A549 (cell line): ENCODE measurements at regions not wholly inside any gene's neighbourhood (a gene's known extent, or its start where the extent isn't known, plus 50 kb on each side); places are given as distances from the start of the nearest gene placed in this dataset.

Source experiments
- BCL3 ChIP-seq: fragments of >200 bp; sonication (Bioruptor Twin); formaldehyde crosslinking; IDR thresholded peaks from 3 replicates; pipeline ENCODE4 v1.6.1; 2016
- CEBPB ChIP-seq, 2 experiments: fragments of >200 bp in 1 of 2; sonication (Bioruptor Twin) in 1 of 2; formaldehyde crosslinking in 1 of 2; IDR thresholded peaks; 2 replicates each; pipeline ENCODE4 v1.6.1; 2012 to 2016
- CHD2 ChIP-seq: fragments of 150-350 bp; IDR thresholded peaks from 2 replicates; pipeline ENCODE4 v1.6.1; 2014; ENCODE audit warnings: low read length; ENCODE audit not compliant: partially characterized antibody
- CTCF ChIP-seq: fragments of >200 bp; sonication (Bioruptor Twin); formaldehyde crosslinking; IDR thresholded peaks from 3 replicates; pipeline ENCODE4 v1.5.1; 2016
- NR3C1 ChIP-seq: fragments of >200 bp; sonication (Bioruptor Twin); formaldehyde crosslinking; IDR thresholded peaks from 3 replicates; pipeline ENCODE4 v1.6.1; 2017
- POLR2A ChIP-seq: IDR thresholded peaks from 2 replicates; pipeline ENCODE4 v1.6.1; 2012; ENCODE audit warnings: mild to moderate bottlenecking, low read length
- RCOR1 ChIP-seq: fragments of 150-350 bp; IDR thresholded peaks from 2 replicates; pipeline ENCODE4 v1.6.1; 2014; ENCODE audit warnings: antibody characterized with exemption, low read length, low read depth
- SREBF2 ChIP-seq: fragments of 450-650 bp; IDR thresholded peaks from 2 replicates; pipeline ENCODE4 v1.6.1; 2014; ENCODE audit warnings: mild to moderate bottlenecking, moderate library complexity
- TP53 ChIP-seq: fragments of 250-450 bp; sonication (Bioruptor Pico); IDR thresholded peaks from 2 replicates; pipeline ENCODE4 v1.5.0; 2021; ENCODE audit warnings: mild to moderate bottlenecking, moderate library complexity
- ZSCAN20 ChIP-seq: fragments of 250-450 bp; sonication (Bioruptor Pico); IDR thresholded peaks from 2 replicates; pipeline ENCODE4 v1.8.0; 2022; ENCODE audit warnings: mild to moderate bottlenecking, moderate library complexity

GRCh38 chr17:33798308-33798707, 456.8 kb upstream of the CCL2 start:
- TF ChIP-seq CEBPB (IDR thresholded peaks at IDR 0.05) (no peak), SREBF2 (no peak), RCOR1 (no peak), NR3C1 (no peak), TP53 (CRISPR knock-in tag) (no peak), CTCF (no peak), ZSCAN20 (CRISPR knock-in tag) (no peak), POLR2A (no peak), CHD2 (no peak), BCL3 (no peak)
